ENCODE measurements at regions not wholly inside any gene's neighbourhood (a gene's known extent, or its start where the extent isn't known, plus 50 kb on each side); places are given as distances from the start of the nearest gene placed in this dataset.

DNA sequence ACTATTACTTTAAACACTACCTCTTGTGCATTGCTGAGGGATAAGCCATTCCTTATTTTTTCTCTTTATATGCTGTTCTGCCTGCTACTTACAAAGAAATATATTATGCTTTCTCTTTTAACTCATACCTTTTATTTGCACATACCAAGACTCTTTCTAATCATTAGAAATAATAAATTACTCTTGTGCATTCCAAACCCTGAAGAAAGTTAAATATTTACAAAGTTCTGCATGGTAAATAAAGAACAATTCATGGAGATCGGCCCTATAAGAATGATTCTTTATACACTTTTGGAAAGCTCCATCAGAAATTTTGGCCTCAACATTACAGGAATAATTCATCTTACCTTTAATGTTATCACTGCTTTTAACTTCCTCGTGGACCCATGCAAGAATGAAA, 86.7 kb upstream of the PALMD start:
- TF ChIP-seq, protein P1, sequence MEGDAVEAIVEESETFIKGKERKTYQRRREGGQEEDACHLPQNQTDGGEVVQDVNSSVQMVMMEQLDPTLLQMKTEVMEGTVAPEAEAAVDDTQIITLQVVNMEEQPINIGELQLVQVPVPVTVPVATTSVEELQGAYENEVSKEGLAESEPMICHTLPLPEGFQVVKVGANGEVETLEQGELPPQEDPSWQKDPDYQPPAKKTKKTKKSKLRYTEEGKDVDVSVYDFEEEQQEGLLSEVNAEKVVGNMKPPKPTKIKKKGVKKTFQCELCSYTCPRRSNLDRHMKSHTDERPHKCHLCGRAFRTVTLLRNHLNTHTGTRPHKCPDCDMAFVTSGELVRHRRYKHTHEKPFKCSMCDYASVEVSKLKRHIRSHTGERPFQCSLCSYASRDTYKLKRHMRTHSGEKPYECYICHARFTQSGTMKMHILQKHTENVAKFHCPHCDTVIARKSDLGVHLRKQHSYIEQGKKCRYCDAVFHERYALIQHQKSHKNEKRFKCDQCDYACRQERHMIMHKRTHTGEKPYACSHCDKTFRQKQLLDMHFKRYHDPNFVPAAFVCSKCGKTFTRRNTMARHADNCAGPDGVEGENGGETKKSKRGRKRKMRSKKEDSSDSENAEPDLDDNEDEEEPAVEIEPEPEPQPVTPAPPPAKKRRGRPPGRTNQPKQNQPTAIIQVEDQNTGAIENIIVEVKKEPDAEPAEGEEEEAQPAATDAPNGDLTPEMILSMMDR (IDR thresholded peaks at IDR 0.05; ENCODE audit: control extremely low read depth in 1 of 3, insufficient read depth in 1 of 3, low read depth in 1 of 3, low read length in 3 of 3), result no peak
- TF ChIP-seq YY1 (IDR thresholded peaks at IDR 0.05; ENCODE audit: low read depth, low read length), result no peak
- TF ChIP-seq SRF (IDR thresholded peaks at IDR 0.05; ENCODE audit: low read depth, low read length), result no peak
- TF ChIP-seq BRCA1 (IDR thresholded peaks at IDR 0.05; ENCODE audit: low read depth, low read length), result no peak
- no peak for TF ChIP-seq JUND (IDR thresholded peaks at IDR 0.05; ENCODE audit: low read length)
- no peak for TF ChIP-seq SIN3A (conservative IDR thresholded peaks at IDR 0.05 in 1 of 2, IDR thresholded peaks at IDR 0.05 in 1 of 2; ENCODE audit: low read depth in 1 of 2, low read length in 2 of 2)
